Urinary bladder (tissue), 3 donors: ENCODE measurements at regions not wholly inside any gene's neighbourhood (a gene's known extent, or its start where the extent isn't known, plus 50 kb on each side); places are given as distances from the start of the nearest gene placed in this dataset.

Experiments
- DNase-seq: peaks from one replicate; pipeline ENCODE4 v3.0.0-alpha.2; 2015; ENCODE audit errors: extremely low spot score
- H3K27ac ChIP-seq: one replicate; pipeline ENCODE4 v1.5.1; 2013; ENCODE audit warnings: low read depth, mild to moderate bottlenecking, moderate library complexity
- H3K36me3 ChIP-seq: one replicate; pipeline ENCODE4 v1.6.1; 2013; ENCODE audit warnings: mild to moderate bottlenecking, moderate library complexity; ENCODE audit not compliant: insufficient read depth
- H3K4me1 ChIP-seq: one replicate; pipeline ENCODE4 v1.6.1; 2013; ENCODE audit warnings: mild to moderate bottlenecking, moderate library complexity; ENCODE audit not compliant: insufficient read depth
- H3K4me3 ChIP-seq: one replicate; pipeline ENCODE4 v1.5.1; 2013; ENCODE audit warnings: low read depth, low read length
- WGBS: extraction: QIAGEN DNeasy Blood & Tissue Kit; methylation state at CpG from one replicate; pipeline ENCODE4 v1.1.7; 2013; 5-methylcytosine and 5-hydroxymethylcytosine counted together
- donor health status: healthy with polysubstance abuse.
- donor health status: healthy.

- H3K27ac ChIP-seq, result no peak overlapping the region
- no peaks in the 10 kb centered on the region for H3K36me3 ChIP-seq
- no peak for DNase-seq
- H3K4me3 ChIP-seq, result no peak overlapping the region
- 70% methylated on average over 5 of the region's 5 CpGs for WGBS
- H3K4me1 ChIP-seq, result no peaks in the 10 kb centered on the region
Observed at GRCh38 chr1:37158113-37158749, 123.9 kb upstream of the GRIK3 start.

GRCh38 chr1:37159102-37159501, 124.8 kb upstream of the GRIK3 start:
- WGBS, result 91% methylated on average over 1 of the region's 1 CpG
- Histone ChIP-seq H3K36me3 (no peaks in the 10 kb centered on the region), H3K4me1 (no peaks in the 10 kb centered on the region), H3K4me3 (no peak overlapping the region), H3K27ac (no peak overlapping the region)
- no peak for DNase-seq

- no peak for DNase-seq
Observed at GRCh38 chr1:37161171-37161570, 126.9 kb upstream of the GRIK3 start.

GRCh38 chr1:37162059-37162458, 127.7 kb upstream of the GRIK3 start:
- DNase-seq, result no peak
- Histone ChIP-seq H3K36me3 (no peaks in the 10 kb centered on the region), H3K27ac (no peak overlapping the region), H3K4me3 (no peak overlapping the region), H3K4me1 (no peaks in the 10 kb centered on the region)

More at GRCh38 chr1:37161171-37161570, 126.9 kb upstream of the GRIK3 start:
- Histone ChIP-seq H3K27ac (no peak overlapping the region), H3K4me3 (no peak overlapping the region), H3K4me1 (no peaks in the 10 kb centered on the region), H3K36me3 (no peaks in the 10 kb centered on the region)
- WGBS, result 86% methylated on average over 2 of the region's 2 CpGs

- no peaks in the 10 kb centered on the region for H3K36me3 ChIP-seq
- no peak overlapping the region for H3K27ac ChIP-seq
- 92% methylated on average over 2 of the region's 2 CpGs for WGBS
- H3K4me3 ChIP-seq, result no peak overlapping the region
- DNase-seq, result no peak
- H3K4me1 ChIP-seq, result no peaks in the 10 kb centered on the region
Observed at GRCh38 chr1:37166005-37166404, 131.7 kb upstream of the GRIK3 start.

GRCh38 chr1:37167479-37167878, 133.2 kb upstream of the GRIK3 start:
- 83% methylated on average over 1 of the region's 1 CpG for WGBS
- DNase-seq, result no peak
- Histone ChIP-seq H3K4me1 (no peaks in the 10 kb centered on the region), H3K27ac (no peak overlapping the region), H3K4me3 (no peak overlapping the region), H3K36me3 (no peaks in the 10 kb centered on the region)

GRCh38 chr1:37169241-37169640, 134.9 kb upstream of the GRIK3 start:
- no peaks in the 10 kb centered on the region for H3K36me3 ChIP-seq
- DNase-seq, result no peak
- WGBS, result 62% methylated on average over 2 of the region's 2 CpGs
- no peak overlapping the region for H3K4me3 ChIP-seq
- H3K27ac ChIP-seq, result no peak overlapping the region
- H3K4me1 ChIP-seq, result no peaks in the 10 kb centered on the region

GRCh38 chr1:37169743-37170275, 135.5 kb upstream of the GRIK3 start:
- no peak overlapping the region for H3K4me3 ChIP-seq
- no peaks in the 10 kb centered on the region for H3K4me1 ChIP-seq
- DNase-seq, result no peak
- H3K27ac ChIP-seq, result no peak overlapping the region
- H3K36me3 ChIP-seq, result no peaks in the 10 kb centered on the region
- WGBS, result 79% methylated on average over 8 of the region's 8 CpGs

- Histone ChIP-seq H3K4me3 (no peak overlapping the region), H3K4me1 (no peaks in the 10 kb centered on the region), H3K36me3 (no peaks in the 10 kb centered on the region), H3K27ac (no peak overlapping the region)
- no peak for DNase-seq
- 67% methylated on average over 8 of the region's 8 CpGs for WGBS
Observed at GRCh38 chr1:37171691-37172090, 137.4 kb upstream of the GRIK3 start.

GRCh38 chr1:37174341-37174740, 140.0 kb upstream of the GRIK3 start:
- H3K36me3 ChIP-seq, result no peaks in the 10 kb centered on the region
- H3K4me1 ChIP-seq, result no peaks in the 10 kb centered on the region
- DNase-seq, result no peak
- no peak overlapping the region for H3K27ac ChIP-seq
- no peak overlapping the region for H3K4me3 ChIP-seq
- 53% methylated on average over 3 of the region's 3 CpGs for WGBS

GRCh38 chr1:37174876-37175275, 140.6 kb upstream of the GRIK3 start:
- no peaks in the 10 kb centered on the region for H3K4me1 ChIP-seq
- no peak overlapping the region for H3K4me3 ChIP-seq
- no peak for DNase-seq
- WGBS, result 25% methylated on average over 2 of the region's 2 CpGs
- no peaks in the 10 kb centered on the region for H3K36me3 ChIP-seq
- no peak overlapping the region for H3K27ac ChIP-seq

GRCh38 chr1:37175666-37176215, 141.4 kb upstream of the GRIK3 start:
- H3K27ac ChIP-seq, result no peak overlapping the region
- no peak overlapping the region for H3K4me3 ChIP-seq
- H3K36me3 ChIP-seq, result no peaks in the 10 kb centered on the region
- DNase-seq, result no peak
- H3K4me1 ChIP-seq, result no peaks in the 10 kb centered on the region

GRCh38 chr1:37176269-37176668, 142.0 kb upstream of the GRIK3 start:
- no peak for DNase-seq
- Histone ChIP-seq H3K27ac (no peak overlapping the region), H3K4me3 (no peak overlapping the region), H3K4me1 (no peaks in the 10 kb centered on the region), H3K36me3 (no peaks in the 10 kb centered on the region)
- WGBS, result 82% methylated on average over 1 of the region's 1 CpG

GRCh38 chr1:37177230-37177864, 143.0 kb upstream of the GRIK3 start:
- 54% methylated on average over 10 of the region's 10 CpGs for WGBS
- no peaks in the 10 kb centered on the region for H3K36me3 ChIP-seq
- DNase-seq, result no peak

More at GRCh38 chr1:37177230-37177864, 143.0 kb upstream of the GRIK3 start:
- Histone ChIP-seq H3K4me3 (no peak overlapping the region), H3K4me1 (no peaks in the 10 kb centered on the region), H3K27ac (no peak overlapping the region)
